Sigmoid colon (tissue), 6 donors: ENCODE measurements at regions not wholly inside any gene's neighbourhood (a gene's known extent, or its start where the extent isn't known, plus 50 kb on each side); places are given as distances from the start of the nearest gene placed in this dataset.

Source experiments
- DNase-seq: peaks from one replicate; pipeline ENCODE4 v3.0.0-alpha.2; 2019
- H3K27ac ChIP-seq, 4 donors: fragments of 200-600 bp; sonication (generic); one replicate each; pipeline ENCODE4 v1.5.1; 2016 to 2019; ENCODE audit warnings: mild to moderate bottlenecking in 1 of 4
- H3K27me3 ChIP-seq, 3 donors: fragments of 200-600 bp; sonication (generic); one replicate each; pipeline ENCODE4 v1.5.1; 2019; ENCODE audit warnings: mild to moderate bottlenecking in 1 of 3
- H3K36me3 ChIP-seq, 4 donors: fragments of 200-600 bp; sonication (generic); one replicate each; pipeline ENCODE4 v1.5.1; 2016 to 2019
- H3K4me1 ChIP-seq, 4 donors: fragments of 200-600 bp; sonication (generic); one replicate each; pipeline ENCODE4 v1.5.1; 2017 to 2019
- H3K4me3 ChIP-seq, 4 donors: fragments of 200-600 bp; sonication (generic); one replicate each; pipeline ENCODE4 v1.5.1; 2017 to 2019; ENCODE audit warnings: mild to moderate bottlenecking in 2 of 4, moderate library complexity in 1 of 4
- H3K9me3 ChIP-seq, 4 donors: fragments of 200-600 bp in 3 of 4; sonication (generic) in 3 of 4; one replicate each; pipeline versions ENCODE4 v1.5.1 to v1.6.1; 2013 to 2019
- EP300 ChIP-seq, 4 donors: sonication (generic); formaldehyde crosslinking; IDR thresholded peaks; one replicate each; pipeline ENCODE4 v1.6.1; 2017; ENCODE audit warnings: antibody characterized with exemption in 4 of 4
- POLR2A ChIP-seq, 2 donors: fragments of 450-650 bp; IDR thresholded peaks; one replicate each; pipeline ENCODE4 v1.6.1; 2016; ENCODE audit warnings: antibody characterized with exemption in 2 of 2, mild to moderate bottlenecking in 2 of 2, moderate library complexity in 2 of 2
- POLR2AphosphoS5 ChIP-seq, 4 donors: sonication (generic); formaldehyde crosslinking; IDR thresholded peaks; one replicate each; pipeline ENCODE4 v1.6.1; 2017; ENCODE audit warnings: antibody characterized with exemption in 4 of 4
- WGBS, 2 donors: extraction: QIAGEN DNeasy Blood & Tissue Kit; methylation state at CpG; one replicate each; pipeline ENCODE4 v1.1.7; 2013; 5-methylcytosine and 5-hydroxymethylcytosine counted together
- intact Hi-C: fragments of 100-400 bp; cut with DNase I; formaldehyde crosslinking; loops from one replicate; pipeline ENCODE4 v1.15.1; 2023
- TF ChIP-seq, protein P1 (sequence below), 4 experiments: fragments of 450-650 bp in 3 of 4; fragments of 200-600 bp in 1 of 4; IDR thresholded peaks; one replicate each; pipeline ENCODE4 v1.5.1; 2016 to 2019; ENCODE audit warnings: antibody characterized with exemption in 4 of 4, mild to moderate bottlenecking in 3 of 4, moderate library complexity in 2 of 4
- donor health status: healthy with polysubstance abuse.
- donor health status: healthy.

GRCh38 chr3:194888916-194889315 lies 203.2 kb downstream of the FAM43A start:
- H3K4me1 ChIP-seq: no peaks in the 10 kb centered on the region
- no peak overlapping the region for H3K27ac ChIP-seq
- no peaks in the 10 kb centered on the region for H3K27me3 ChIP-seq
- H3K9me3 ChIP-seq: peaks cover 3 to 7% (median 7%) of the 10 kb centered on the region in 4 donors
- intact Hi-C loops: no loop called here
- DNase-seq: no peak
- H3K36me3 ChIP-seq: no peaks in the 10 kb centered on the region
- H3K4me3 ChIP-seq: no peak overlapping the region
- TF ChIP-seq POLR2A (IDR thresholded peaks at IDR 0.05) (no peak), POLR2AphosphoS5 (IDR thresholded peaks at IDR 0.05) (no peak), EP300 (IDR thresholded peaks at IDR 0.05) (no peak)
- TF ChIP-seq, protein P1, sequence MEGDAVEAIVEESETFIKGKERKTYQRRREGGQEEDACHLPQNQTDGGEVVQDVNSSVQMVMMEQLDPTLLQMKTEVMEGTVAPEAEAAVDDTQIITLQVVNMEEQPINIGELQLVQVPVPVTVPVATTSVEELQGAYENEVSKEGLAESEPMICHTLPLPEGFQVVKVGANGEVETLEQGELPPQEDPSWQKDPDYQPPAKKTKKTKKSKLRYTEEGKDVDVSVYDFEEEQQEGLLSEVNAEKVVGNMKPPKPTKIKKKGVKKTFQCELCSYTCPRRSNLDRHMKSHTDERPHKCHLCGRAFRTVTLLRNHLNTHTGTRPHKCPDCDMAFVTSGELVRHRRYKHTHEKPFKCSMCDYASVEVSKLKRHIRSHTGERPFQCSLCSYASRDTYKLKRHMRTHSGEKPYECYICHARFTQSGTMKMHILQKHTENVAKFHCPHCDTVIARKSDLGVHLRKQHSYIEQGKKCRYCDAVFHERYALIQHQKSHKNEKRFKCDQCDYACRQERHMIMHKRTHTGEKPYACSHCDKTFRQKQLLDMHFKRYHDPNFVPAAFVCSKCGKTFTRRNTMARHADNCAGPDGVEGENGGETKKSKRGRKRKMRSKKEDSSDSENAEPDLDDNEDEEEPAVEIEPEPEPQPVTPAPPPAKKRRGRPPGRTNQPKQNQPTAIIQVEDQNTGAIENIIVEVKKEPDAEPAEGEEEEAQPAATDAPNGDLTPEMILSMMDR (IDR thresholded peaks at IDR 0.05): no peak
- 82 to 93% methylated on average over 3 of the region's 3 CpGs for WGBS, 2 donors

GRCh38 chr3:194890091-194890490 lies 204.4 kb downstream of the FAM43A start:
- no peak for DNase-seq
- Histone ChIP-seq H3K4me1 (no peaks in the 10 kb centered on the region), H3K36me3 (no peaks in the 10 kb centered on the region), H3K27ac (no peak overlapping the region), H3K27me3 (no peaks in the 10 kb centered on the region), H3K9me3 (peaks cover 0 to 5% (median 0%) of the 10 kb centered on the region in 4 donors), H3K4me3 (no peak overlapping the region)
- WGBS, 2 donors: 77 to 79% methylated on average over 7 of the region's 7 CpGs
- no peak for TF ChIP-seq POLR2A (IDR thresholded peaks at IDR 0.05)
- TF ChIP-seq EP300 (IDR thresholded peaks at IDR 0.05): no peak
- no peak for TF ChIP-seq POLR2AphosphoS5 (IDR thresholded peaks at IDR 0.05)
- TF ChIP-seq, protein P1 (IDR thresholded peaks at IDR 0.05): no peak
- intact Hi-C loops: no loop called here

DNA sequence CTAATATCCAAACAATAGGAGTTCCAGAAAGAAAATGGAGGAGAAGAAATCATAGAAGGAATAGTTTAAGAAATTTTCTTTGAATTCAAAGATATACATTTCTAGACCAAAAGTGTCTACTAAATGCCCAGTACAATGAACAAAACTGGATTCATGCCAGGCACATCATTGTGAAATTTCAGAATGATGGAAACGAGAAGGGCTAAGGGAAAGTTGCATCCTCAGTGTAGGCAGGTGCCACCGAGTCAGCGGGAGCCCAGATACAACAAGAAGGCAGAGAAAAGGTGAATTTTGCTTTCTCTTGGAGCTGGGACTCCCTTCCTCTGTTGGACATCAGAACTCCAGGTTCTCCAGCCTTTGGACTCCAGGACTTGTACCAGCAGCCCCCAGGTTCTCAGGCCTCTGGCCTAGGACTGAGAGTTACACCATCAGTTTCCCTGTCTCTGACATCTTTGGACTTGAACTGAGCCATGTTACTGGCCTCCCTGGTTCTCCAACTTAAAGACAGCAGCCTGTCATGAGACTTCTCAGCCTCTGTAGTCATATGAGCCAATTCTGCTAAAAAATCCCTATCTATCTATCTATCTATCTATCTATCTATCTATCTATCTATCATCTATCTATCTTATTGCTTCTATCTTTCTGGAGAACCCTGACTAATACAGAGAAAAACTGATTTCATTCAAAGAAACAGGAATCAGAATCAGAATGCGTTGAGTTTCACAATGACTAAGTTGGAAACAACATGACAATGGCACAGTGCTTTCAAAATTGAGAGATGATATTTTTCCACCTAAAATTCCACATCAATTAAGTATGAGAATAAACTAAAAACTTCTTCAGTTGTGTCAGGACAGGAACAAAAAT lies 207.7 kb downstream of the FAM43A start:
- intact Hi-C loops: no loop called here
- DNase-seq: no peak
- WGBS, 2 donors: 83 to 91% methylated on average over 4 of the region's 4 CpGs

DNA sequence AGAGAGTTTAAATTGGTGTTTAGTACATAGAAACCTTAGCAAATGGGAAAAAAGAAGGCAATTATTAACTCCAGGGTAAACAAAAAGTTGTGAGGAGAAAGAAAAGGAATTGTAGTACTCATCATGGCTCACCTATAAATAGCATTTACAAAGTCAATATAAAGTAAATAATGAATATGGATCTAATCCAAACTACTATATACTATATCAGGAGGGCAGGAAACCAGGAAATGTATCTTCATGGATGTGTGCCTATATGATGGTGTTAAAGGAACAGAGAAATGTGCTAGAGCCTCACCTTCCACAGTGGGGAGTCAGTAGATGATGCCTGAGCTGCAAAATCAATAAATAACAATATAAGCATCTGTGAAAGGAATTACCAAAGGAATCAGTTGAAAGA lies 208.9 kb downstream of the FAM43A start:
- Histone ChIP-seq H3K9me3 (peaks cover 0 to 5% (median 0%) of the 10 kb centered on the region in 4 donors), H3K4me3 (no peak overlapping the region), H3K4me1 (no peaks in the 10 kb centered on the region), H3K27me3 (no peaks in the 10 kb centered on the region), H3K36me3 (no peaks in the 10 kb centered on the region), H3K27ac (no peak overlapping the region)
- no peak for DNase-seq
- no peak for TF ChIP-seq POLR2AphosphoS5 (IDR thresholded peaks at IDR 0.05)
- TF ChIP-seq, protein P1 (IDR thresholded peaks at IDR 0.05): no peak
- no peak for TF ChIP-seq POLR2A (IDR thresholded peaks at IDR 0.05)
- no peak for TF ChIP-seq EP300 (IDR thresholded peaks at IDR 0.05)
- intact Hi-C loops: no loop called here

More for the DNA sequence above, 207.7 kb downstream of the FAM43A start:
- Histone ChIP-seq H3K27me3 (no peaks in the 10 kb centered on the region), H3K4me3 (no peak overlapping the region), H3K36me3 (no peaks in the 10 kb centered on the region), H3K9me3 (peaks cover 0 to 5% (median 0%) of the 10 kb centered on the region in 4 donors), H3K4me1 (no peaks in the 10 kb centered on the region), H3K27ac (no peak overlapping the region)
- TF ChIP-seq POLR2AphosphoS5 (IDR thresholded peaks at IDR 0.05) (no peak), EP300 (IDR thresholded peaks at IDR 0.05) (no peak), POLR2A (IDR thresholded peaks at IDR 0.05) (no peak)
- TF ChIP-seq, protein P1 (IDR thresholded peaks at IDR 0.05): no peak
